ENCODE measurements at regions not wholly inside any gene's neighbourhood (a gene's known extent, or its start where the extent isn't known, plus 50 kb on each side); places are given as distances from the start of the nearest gene placed in this dataset.

GRCh38 chrX:126376465-126376864 is 176.1 kb downstream of the DCAF12L1 start:
- no peaks in the 10 kb centered on the region for H4K20me1 ChIP-seq (ENCODE audit: insufficient read depth, low read length)

DNA sequence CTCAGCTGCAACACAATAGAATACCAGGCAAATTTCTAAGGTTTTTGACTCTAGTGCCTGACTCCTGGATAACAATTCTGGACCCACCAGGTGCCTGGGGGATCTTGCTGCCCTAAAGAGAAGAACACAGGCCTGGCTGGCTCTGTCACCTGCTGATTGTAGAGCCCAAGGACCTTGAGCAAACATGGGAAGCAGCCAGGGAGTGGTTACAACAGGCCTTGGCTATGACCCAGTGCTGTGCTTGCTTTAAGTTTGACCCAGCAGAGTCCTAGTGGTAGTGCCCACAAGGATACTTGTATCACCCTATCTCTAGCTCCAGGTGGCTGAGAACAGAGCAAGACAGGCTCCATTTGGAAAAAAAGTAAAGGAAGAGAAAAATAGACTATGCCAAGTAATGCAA is 176.8 kb upstream of the DCAF12L2 start:
- Histone ChIP-seq H3K4me2 (ENCODE audit: low read length) (no peak overlapping the region), H3K4me3 (ENCODE audit: low read depth, low read length, poor library complexity, severe bottlenecking) (no peak overlapping the region), H4K20me1 (ENCODE audit: insufficient read depth, low read length) (no peaks in the 10 kb centered on the region), H3K9me3 (ENCODE audit: low read length) (no peaks in the 10 kb centered on the region), H3K4me1 (ENCODE audit: insufficient read depth, low read length, poor library complexity, severe bottlenecking) (no peaks in the 10 kb centered on the region), H2AFZ (ENCODE audit: low read length) (no peak overlapping the region), H3K36me3 (ENCODE audit: insufficient read depth, low read length) (no peaks in the 10 kb centered on the region), H3K79me2 (ENCODE audit: insufficient read depth, low read depth, low read length) (no peaks in the 10 kb centered on the region), H3K27ac (ENCODE audit: low read depth, low read length, poor library complexity, severe bottlenecking) (no peak overlapping the region), H3K9me2 (ENCODE audit: insufficient read depth, low read length) (no peaks in the 10 kb centered on the region)
- no TSS peak for BruUV-seq (replicated peaks)
- no peak for TF ChIP-seq EZH2phosphoT487 (IDR thresholded peaks at IDR 0.05; ENCODE audit: borderline replicate concordance, low read depth, low read length)
- TF ChIP-seq CTCF (conservative IDR thresholded peaks at IDR 0.05; ENCODE audit: low read length) = no peak
- ChIA-PET POLR2A (no interaction called here), CTCF (ENCODE audit: unreplicated experiment) (no interaction called here)
- no peak for DNase-seq (ENCODE audit: low spot score)
- intact Hi-C loops (cut with micrococcal nuclease; ENCODE audit: unreplicated experiment) = no loop called here

More at GRCh38 chrX:126376465-126376864, 176.1 kb downstream of the DCAF12L1 start:
- no peak for TF ChIP-seq EZH2phosphoT487 (IDR thresholded peaks at IDR 0.05; ENCODE audit: borderline replicate concordance, low read depth, low read length)
- TF ChIP-seq CTCF (conservative IDR thresholded peaks at IDR 0.05; ENCODE audit: low read length) = no peak
- Histone ChIP-seq H3K9me3 (ENCODE audit: low read length) (no peaks in the 10 kb centered on the region), H2AFZ (ENCODE audit: low read length) (no peak overlapping the region), H3K4me2 (ENCODE audit: low read length) (no peak overlapping the region), H3K4me1 (ENCODE audit: insufficient read depth, low read length, poor library complexity, severe bottlenecking) (no peaks in the 10 kb centered on the region), H3K9me2 (ENCODE audit: insufficient read depth, low read length) (no peaks in the 10 kb centered on the region), H3K79me2 (ENCODE audit: insufficient read depth, low read depth, low read length) (no peaks in the 10 kb centered on the region), H3K4me3 (ENCODE audit: low read depth, low read length, poor library complexity, severe bottlenecking) (no peak overlapping the region), H3K36me3 (ENCODE audit: insufficient read depth, low read length) (no peaks in the 10 kb centered on the region), H3K27ac (ENCODE audit: low read depth, low read length, poor library complexity, severe bottlenecking) (no peak overlapping the region)
- ChIA-PET POLR2A (no interaction called here), CTCF (ENCODE audit: unreplicated experiment) (no interaction called here)
- intact Hi-C loops (cut with micrococcal nuclease; ENCODE audit: unreplicated experiment) = no loop called here
- no TSS peak for BruUV-seq (replicated peaks)
- no peak for DNase-seq (ENCODE audit: low spot score)

DNA sequence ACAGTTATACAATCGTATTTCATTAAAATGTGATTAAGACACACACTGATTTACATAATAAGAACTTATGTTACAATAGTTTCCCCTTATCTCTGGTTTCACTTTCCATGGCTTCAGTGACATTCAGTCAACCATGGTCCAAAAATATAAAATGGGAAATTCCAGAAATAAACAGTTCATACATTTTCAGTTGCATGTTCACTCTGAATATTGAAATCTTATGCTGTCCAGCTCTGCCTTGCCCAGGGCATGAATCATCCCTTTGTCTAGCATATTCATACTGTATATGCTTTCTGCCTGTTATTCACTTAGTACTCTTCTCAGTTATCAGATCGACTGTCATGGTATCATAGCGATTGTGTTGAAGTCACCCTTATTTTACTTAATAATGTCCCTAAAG is 173.8 kb upstream of the DCAF12L2 start:
- H3K4me3 ChIP-seq (ENCODE audit: low read depth, low read length, poor library complexity, severe bottlenecking) = no peak overlapping the region
- intact Hi-C loops (cut with micrococcal nuclease; ENCODE audit: unreplicated experiment) = no loop called here
- BruUV-seq (replicated peaks) = no TSS peak
- TF ChIP-seq CTCF (conservative IDR thresholded peaks at IDR 0.05; ENCODE audit: low read length) (no peak), EZH2phosphoT487 (IDR thresholded peaks at IDR 0.05; ENCODE audit: borderline replicate concordance, low read depth, low read length) (no peak)
- no peak overlapping the region for H3K27ac ChIP-seq (ENCODE audit: low read depth, low read length, poor library complexity, severe bottlenecking)
- POLR2A ChIA-PET = no interaction called here
- H3K79me2 ChIP-seq (ENCODE audit: insufficient read depth, low read depth, low read length) = no peaks in the 10 kb centered on the region
- DNase-seq (ENCODE audit: low spot score) = no peak
- no peaks in the 10 kb centered on the region for H3K4me1 ChIP-seq (ENCODE audit: insufficient read depth, low read length, poor library complexity, severe bottlenecking)
- no peak overlapping the region for H2AFZ ChIP-seq (ENCODE audit: low read length)
- CTCF ChIA-PET (ENCODE audit: unreplicated experiment) = no interaction called here
- H4K20me1 ChIP-seq (ENCODE audit: insufficient read depth, low read length) = no peaks in the 10 kb centered on the region
- H3K36me3 ChIP-seq (ENCODE audit: insufficient read depth, low read length) = no peaks in the 10 kb centered on the region
- H3K9me2 ChIP-seq (ENCODE audit: insufficient read depth, low read length) = no peaks in the 10 kb centered on the region
- H3K9me3 ChIP-seq (ENCODE audit: low read length) = no peaks in the 10 kb centered on the region
- no peak overlapping the region for H3K4me2 ChIP-seq (ENCODE audit: low read length)
